HCT116 (cell line): ENCODE measurements at regions not wholly inside any gene's neighbourhood (a gene's known extent, or its start where the extent isn't known, plus 50 kb on each side); places are given as distances from the start of the nearest gene placed in this dataset.

Experiments used
- ATAC-seq: fragments of 200-7000 bp; cut with Tn5 transposase; 2 replicates; pipeline ENCODE4 v1.9.1; 2020; ENCODE audit warnings: mild to moderate bottlenecking, moderate library complexity
- BruUV-seq: library from RNA; stranded (reverse); fragments of 400-500 nt; replicated peaks from 2 replicates; lab custom pipeline; 2021; lab: Mats Ljungman, UMichigan
- CTCF ChIA-PET: fragments of 300-600 bp; sonication (Branson Sonifier 250); formaldehyde crosslinking; loops from one replicate; lab custom pipeline; 2021; ENCODE audit warnings: antibody characterized with exemption; lab: Charles Lee
- POLR2A ChIA-PET: fragments of 300-600, 350-600 bp; sonication (Branson Sonifier 250); formaldehyde crosslinking; loops from one replicate; lab custom pipeline; 2021; ENCODE audit warnings: antibody characterized with exemption; lab: Charles Lee
- RAD21 ChIA-PET, 2 experiments: fragments of 300-600 bp; sonication (Branson Sonifier 250); formaldehyde crosslinking; loops; one replicate each; lab custom pipeline; 2023; ENCODE audit warnings: low total read pairs in 2 of 2; ENCODE audit not compliant: uncharacterized antibody in 2 of 2, unreplicated experiment in 2 of 2, low non-redundant PET in 1 of 2; lab: Charles Lee
- DNase-seq: peaks from one replicate; pipeline ENCODE4 v3.0.0-alpha.2; 2010; ENCODE audit warnings: low read depth, low spot score
- H2AFZ ChIP-seq: fragments of 200-600 bp; shearing (Covaris generic), sonication (generic); 2 replicates; pipeline ENCODE4 v1.6.1; 2017; ENCODE audit warnings: low read depth, mixed run types, mixed read lengths, antibody characterized with exemption, low read length; ENCODE audit not compliant: poor library complexity, severe bottlenecking
- H3K27ac ChIP-seq: 2 replicates; pipeline ENCODE4 v1.5.1; 2012; ENCODE audit warnings: low read depth, low read length
- H3K27me3 ChIP-seq: fragments of 200-600 bp; sonication (generic); 2 replicates; pipeline ENCODE4 v1.6.1; 2016; ENCODE audit warnings: mixed run types, low read length, mixed read lengths; ENCODE audit not compliant: insufficient read depth
- H3K36me3 ChIP-seq, 2 experiments: fragments of 200-500 bp in 1 of 2; fragments of 200-600 bp in 1 of 2; sonication (Bioruptor generic) in 1 of 2; sonication (generic) in 1 of 2; 2 replicates each; pipeline versions ENCODE4 v1.5.1 to v1.6.1; 2014 to 2016; ENCODE audit warnings: low read length in 2 of 2, inconsistent platforms in 1 of 2, mixed read lengths in 1 of 2, mixed run types in 1 of 2; ENCODE audit not compliant: insufficient read depth in 2 of 2, control insufficient read depth in 1 of 2
- H3K4me1 ChIP-seq, 2 experiments: fragments of 200-600 bp in 1 of 2; sonication (generic) in 1 of 2; 2 replicates each; pipeline versions ENCODE4 v1.5.1 to v1.6.1; 2012 to 2017; ENCODE audit warnings: low read length in 2 of 2, inconsistent platforms in 1 of 2, mild to moderate bottlenecking in 1 of 2, mixed read lengths in 1 of 2, mixed run types in 1 of 2, moderate library complexity in 1 of 2; ENCODE audit not compliant: insufficient read depth in 2 of 2, control insufficient read depth in 1 of 2
- H3K4me2 ChIP-seq: fragments of 200-600 bp; sonication (generic); 2 replicates; pipeline ENCODE4 v1.6.1; 2017; ENCODE audit warnings: mixed run types, low read length, mixed read lengths
- H3K4me3 ChIP-seq, 2 experiments: fragments of 200-600 bp in 1 of 2; sonication (generic) in 1 of 2; replicated peaks in 1 of 2; 2 replicates each; pipeline ENCODE4 v1.5.1; 2011 to 2016; ENCODE audit warnings: low read length in 2 of 2, control low read depth in 1 of 2, low read depth in 1 of 2, mild to moderate bottlenecking in 1 of 2, mixed read lengths in 1 of 2, mixed run types in 1 of 2
- H3K79me2 ChIP-seq: fragments of 200-600 bp; sonication (generic); 2 replicates; pipeline ENCODE4 v1.6.1; 2017; ENCODE audit warnings: mild to moderate bottlenecking, mixed run types, low read length, moderate library complexity, mixed read lengths; ENCODE audit not compliant: insufficient read depth
- H3K9ac ChIP-seq: fragments of 200-600 bp; sonication (generic); 2 replicates; pipeline ENCODE4 v1.6.1; 2016; ENCODE audit warnings: low read length, mixed read lengths
- H3K9me2 ChIP-seq: fragments of 200-600 bp; sonication (generic), shearing (Covaris generic); 2 replicates; pipeline ENCODE4 v1.6.1; 2017; ENCODE audit warnings: mixed run types, mild to moderate bottlenecking, moderate library complexity; ENCODE audit not compliant: insufficient read depth
- H3K9me3 ChIP-seq, 2 experiments: fragments of 200-500 bp in 1 of 2; fragments of 200-600 bp in 1 of 2; sonication (Bioruptor generic) in 1 of 2; sonication (generic) in 1 of 2; 2 replicates each; pipeline ENCODE4 v1.6.1; 2014 to 2017; ENCODE audit warnings: low read length in 2 of 2, mixed read lengths in 2 of 2, inconsistent platforms in 1 of 2, low read depth in 1 of 2, mild to moderate bottlenecking in 1 of 2, mixed run types in 1 of 2, moderate library complexity in 1 of 2; ENCODE audit not compliant: control insufficient read depth in 1 of 2, insufficient read depth in 1 of 2
- H4K20me1 ChIP-seq: fragments of 200-600 bp; sonication (generic), shearing (Covaris generic); 2 replicates; pipeline ENCODE4 v1.6.1; 2017; ENCODE audit warnings: mixed run types, mild to moderate bottlenecking, moderate library complexity; ENCODE audit not compliant: insufficient read depth
- ATF3 ChIP-seq: IDR thresholded peaks from 2 replicates; pipeline ENCODE4 v1.6.1; 2012
- CEBPB ChIP-seq: IDR thresholded peaks from 2 replicates; pipeline ENCODE4 v1.6.1; 2012; ENCODE audit warnings: low read depth
- EZH2 ChIP-seq: fragments of 200-600 bp; sonication (generic); IDR thresholded peaks from 2 replicates; pipeline ENCODE4 v1.6.1; 2017; ENCODE audit warnings: antibody characterized with exemption, mixed run types
- JUND ChIP-seq: IDR thresholded peaks from 2 replicates; pipeline ENCODE4 v1.6.1; 2012
- MAX ChIP-seq: IDR thresholded peaks from 2 replicates; pipeline ENCODE4 v1.6.1; 2012
- POLR2AphosphoS5 ChIP-seq: IDR thresholded peaks from 2 replicates; pipeline ENCODE4 v1.6.1; 2011; ENCODE audit warnings: mild to moderate bottlenecking, low read depth, low read length, moderate library complexity
- SIN3A ChIP-seq: IDR thresholded peaks from 2 replicates; pipeline ENCODE4 v1.6.1; 2012; ENCODE audit warnings: low read depth
- YY1 ChIP-seq: IDR thresholded peaks from 2 replicates; pipeline ENCODE4 v1.6.1; 2011; ENCODE audit warnings: low read length, low read depth, moderate library complexity, mild to moderate bottlenecking; ENCODE audit not compliant: insufficient replicate concordance; ENCODE audit errors: extremely low read depth
- ZFX ChIP-seq: fragments of 450-650 bp; IDR thresholded peaks from 2 replicates; pipeline ENCODE4 v1.6.1; 2017
- intact Hi-C: fragments of 100-400 bp; cut with micrococcal nuclease; formaldehyde crosslinking; loops from 2 replicates; pipeline ENCODE4 v1.10.0; 2022

GRCh38 chr2:173500953-173501352 is 146.3 kb downstream of the CDCA7 start:
- ATAC-seq (no peak), DNase-seq (no peak)
- ChIA-PET POLR2A (no interaction called here), RAD21 (no interaction called here), CTCF (no interaction called here)
- no peak overlapping the region for H3K4me2 ChIP-seq
- no peaks in the 10 kb centered on the region; a peak in 1 of 4 replicates for H3K9me3 ChIP-seq
- intact Hi-C loops: no loop called here
- H3K9me2 ChIP-seq: no peaks in the 10 kb centered on the region
- no peak overlapping the region for H2AFZ ChIP-seq
- H3K4me3 ChIP-seq: no peak overlapping the region
- H3K79me2 ChIP-seq: no peaks in the 10 kb centered on the region
- H3K36me3 ChIP-seq: no peaks in the 10 kb centered on the region
- no peaks in the 10 kb centered on the region for H4K20me1 ChIP-seq
- no peaks in the 10 kb centered on the region for H3K4me1 ChIP-seq
- H3K27ac ChIP-seq: no peak overlapping the region
- no peak overlapping the region for H3K9ac ChIP-seq
- BruUV-seq: no TSS peak
- no peaks in the 10 kb centered on the region for H3K27me3 ChIP-seq
- TF ChIP-seq JUND (no peak), CEBPB (no peak), SIN3A (no peak), ATF3 (no peak), YY1 (no peak)
- TF ChIP-seq, all 23 proteins: peak for 0

GRCh38 chr2:173502296-173502695 is 147.6 kb downstream of the CDCA7 start:
- Histone ChIP-seq H3K27me3 (no peaks in the 10 kb centered on the region), H3K4me1 (no peaks in the 10 kb centered on the region), H3K4me3 (no peak overlapping the region), H4K20me1 (no peaks in the 10 kb centered on the region), H3K27ac (no peak overlapping the region), H2AFZ (no peak overlapping the region), H3K9me2 (no peaks in the 10 kb centered on the region), H3K9me3 (no peaks in the 10 kb centered on the region; a peak in 1 of 4 replicates), H3K36me3 (no peaks in the 10 kb centered on the region), H3K4me2 (no peak overlapping the region), H3K79me2 (no peaks in the 10 kb centered on the region), H3K9ac (no peak overlapping the region)
- BruUV-seq: no TSS peak
- intact Hi-C loops: no loop called here
- RAD21 ChIA-PET: no interaction called here
- no peak for DNase-seq
- POLR2A ChIA-PET: no interaction called here
- no peak for ATAC-seq
- CTCF ChIA-PET: no interaction called here
- TF ChIP-seq ZFX (no peak), MAX (no peak), SIN3A (no peak), JUND (no peak), POLR2AphosphoS5 (no peak), EZH2 (no peak)
